ENCODE measurements at regions not wholly inside any gene's neighbourhood (a gene's known extent, or its start where the extent isn't known, plus 50 kb on each side); places are given as distances from the start of the nearest gene placed in this dataset.

- TF ChIP-seq EZH2 (IDR thresholded peaks at IDR 0.05; ENCODE audit: borderline replicate concordance, low read depth, low read length, severe bottlenecking) (no peak), CTCF (IDR thresholded peaks at IDR 0.05; ENCODE audit: extremely low read depth in 1 of 2, insufficient read depth in 1 of 2, low read depth in 1 of 2, low read length in 2 of 2) (no peak)
Observed at GRCh38 chr14:83575301-83575700, 1954.6 kb upstream of the FLRT2 start.
